ENCODE measurements at regions not wholly inside any gene's neighbourhood (a gene's known extent, or its start where the extent isn't known, plus 50 kb on each side); places are given as distances from the start of the nearest gene placed in this dataset.

- H3K27me3 ChIP-seq (ENCODE audit: control insufficient read depth, low read length), result peaks cover 11% of the 10 kb centered on the region; the same call in 1 of the 2 replicates
- no peaks in the 10 kb centered on the region for H3K9me2 ChIP-seq (replicated peaks; ENCODE audit: control insufficient read depth, low read length)
- H3K79me2 ChIP-seq (ENCODE audit: control insufficient read depth, low read length), result no peaks in the 10 kb centered on the region
- H3K9me3 ChIP-seq (ENCODE audit: control insufficient read depth, insufficient read depth, low read length), result peaks cover 9% of the 10 kb centered on the region
- H3K4me1 ChIP-seq (ENCODE audit: control insufficient read depth, low read length), result no peaks in the 10 kb centered on the region
- no peaks in the 10 kb centered on the region for H4K20me1 ChIP-seq (ENCODE audit: control insufficient read depth, insufficient read depth, low read depth, low read length)
- H3F3A ChIP-seq (ENCODE audit: control insufficient read depth, insufficient read depth), result no peaks in the 10 kb centered on the region
- H3K4me2 ChIP-seq (ENCODE audit: low read length), result no peak overlapping the region
- H3K4me3 ChIP-seq (ENCODE audit: low read length), result no peak overlapping the region
- H3K36me3 ChIP-seq (ENCODE audit: control insufficient read depth, low read length), result no peaks in the 10 kb centered on the region
- H3K27ac ChIP-seq (ENCODE audit: low read depth, low read length), result no peak overlapping the region
- TF ChIP-seq EZH2phosphoT487 (IDR thresholded peaks at IDR 0.05; ENCODE audit: borderline replicate concordance, low read length), result no peak
- TF ChIP-seq CTCF (IDR thresholded peaks at IDR 0.05; ENCODE audit: low read depth, low read length, poor library complexity, severe bottlenecking), result no peak
Observed at GRCh38 chr9:126216826-126217225, 109.8 kb upstream of the MVB12B start.

- Histone ChIP-seq H3K79me2 (ENCODE audit: control insufficient read depth, low read length) (no peaks in the 10 kb centered on the region), H3K4me2 (ENCODE audit: low read length) (no peak overlapping the region), H3K27me3 (ENCODE audit: control insufficient read depth, low read length) (peaks cover 11% of the 10 kb centered on the region; the same call in 1 of the 2 replicates), H3K9me2 (replicated peaks; ENCODE audit: control insufficient read depth, low read length) (no peaks in the 10 kb centered on the region), H4K20me1 (ENCODE audit: control insufficient read depth, insufficient read depth, low read depth, low read length) (no peaks in the 10 kb centered on the region), H3K36me3 (ENCODE audit: control insufficient read depth, low read length) (no peaks in the 10 kb centered on the region), H3K9me3 (ENCODE audit: control insufficient read depth, insufficient read depth, low read length) (peaks cover 10% of the 10 kb centered on the region), H3K4me1 (ENCODE audit: control insufficient read depth, low read length) (no peaks in the 10 kb centered on the region), H3K4me3 (ENCODE audit: low read length) (no peak overlapping the region), H3F3A (ENCODE audit: control insufficient read depth, insufficient read depth) (no peaks in the 10 kb centered on the region), H3K27ac (ENCODE audit: low read depth, low read length) (no peak overlapping the region)
- no peak for TF ChIP-seq CTCF (IDR thresholded peaks at IDR 0.05; ENCODE audit: low read depth, low read length, poor library complexity, severe bottlenecking)
- TF ChIP-seq EZH2phosphoT487 (IDR thresholded peaks at IDR 0.05; ENCODE audit: borderline replicate concordance, low read length), result no peak
Observed at GRCh38 chr9:126217250-126217653, 109.4 kb upstream of the MVB12B start.

- Histone ChIP-seq H3F3A (ENCODE audit: control insufficient read depth, insufficient read depth) (no peaks in the 10 kb centered on the region), H3K36me3 (ENCODE audit: control insufficient read depth, low read length) (no peaks in the 10 kb centered on the region), H3K4me2 (ENCODE audit: low read length) (no peak overlapping the region), H3K9me3 (ENCODE audit: control insufficient read depth, insufficient read depth, low read length) (peaks cover 10% of the 10 kb centered on the region), H3K27me3 (ENCODE audit: control insufficient read depth, low read length) (peaks cover 11% of the 10 kb centered on the region; the same call in 1 of the 2 replicates), H3K27ac (ENCODE audit: low read depth, low read length) (no peak overlapping the region), H4K20me1 (ENCODE audit: control insufficient read depth, insufficient read depth, low read depth, low read length) (no peaks in the 10 kb centered on the region), H3K9me2 (replicated peaks; ENCODE audit: control insufficient read depth, low read length) (no peaks in the 10 kb centered on the region), H3K79me2 (ENCODE audit: control insufficient read depth, low read length) (no peaks in the 10 kb centered on the region), H3K4me1 (ENCODE audit: control insufficient read depth, low read length) (no peaks in the 10 kb centered on the region), H3K4me3 (ENCODE audit: low read length) (no peak overlapping the region)
- TF ChIP-seq CTCF (IDR thresholded peaks at IDR 0.05; ENCODE audit: low read depth, low read length, poor library complexity, severe bottlenecking) (no peak), EZH2phosphoT487 (IDR thresholded peaks at IDR 0.05; ENCODE audit: borderline replicate concordance, low read length) (no peak)
Observed at GRCh38 chr9:126217797-126218196, 108.8 kb upstream of the MVB12B start.

All from DOHH2 (cell line).